ENCODE measurements at regions not wholly inside any gene's neighbourhood (a gene's known extent, or its start where the extent isn't known, plus 50 kb on each side); places are given as distances from the start of the nearest gene placed in this dataset.

DNA sequence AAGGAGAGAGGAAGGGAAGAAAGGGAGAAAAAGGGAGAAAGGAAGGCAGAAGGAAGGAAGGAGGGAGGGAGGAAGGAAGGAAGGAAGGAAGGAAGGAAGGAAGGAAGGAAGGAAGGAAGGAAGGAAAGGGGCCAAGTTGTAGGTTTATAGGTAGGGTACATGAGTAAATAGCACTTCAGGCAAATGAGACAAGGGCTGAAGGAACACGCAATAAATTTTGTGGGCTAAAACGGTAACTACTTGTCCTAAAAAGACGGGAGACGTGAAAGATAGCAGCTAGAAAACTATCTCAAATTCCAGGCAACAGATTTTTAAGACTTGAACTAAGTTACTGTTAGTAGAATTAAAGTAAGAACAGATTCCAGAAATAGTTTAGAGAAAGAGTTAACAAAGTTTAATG, 129.3 kb upstream of the XIRP2 start:
- TF ChIP-seq POLR2A (IDR thresholded peaks at IDR 0.05; ENCODE audit: low read depth, low read length) (no peak), TAF1 (IDR thresholded peaks at IDR 0.05; ENCODE audit: low read depth, low read length) (no peak), POLR2AphosphoS5 (IDR thresholded peaks at IDR 0.05; ENCODE audit: low read depth, low read length) (no peak), POU2F2 (IDR thresholded peaks at IDR 0.05; ENCODE audit: low read depth, low read length) (no peak), SPI1 (IDR thresholded peaks at IDR 0.05; ENCODE audit: low read depth, low read length) (no peak)

Data from GM12891 (cell line).